Right lobe of liver (tissue), 6 donors: ENCODE measurements at regions not wholly inside any gene's neighbourhood (a gene's known extent, or its start where the extent isn't known, plus 50 kb on each side); places are given as distances from the start of the nearest gene placed in this dataset.

Source experiments
- ATAC-seq, 4 donors: fragments of 200-7000 bp; cut with Tn5 transposase; one replicate each; pipeline ENCODE4 v1.9.1; 2020; ENCODE audit warnings: mild to moderate bottlenecking in 4 of 4, moderate library complexity in 4 of 4
- DNase-seq, 3 donors: peaks; one replicate each; pipeline ENCODE4 v3.0.0-alpha.2; 2020
- H3K27ac ChIP-seq, 3 donors: fragments of 200-600 bp; one replicate each; pipeline ENCODE4 v1.8.0; 2022
- H3K27me3 ChIP-seq, 2 donors: fragments of 200-600 bp; one replicate each; pipeline ENCODE4 v1.8.0; 2022
- H3K36me3 ChIP-seq, 4 donors: fragments of 200-600 bp; sonication (generic) in 1 of 4; one replicate each; pipeline versions ENCODE4 v1.5.1 to v1.8.0; 2017 to 2022; ENCODE audit warnings: control low read depth in 1 of 4
- H3K4me1 ChIP-seq, 4 donors: fragments of 200-600 bp; sonication (generic) in 1 of 4; one replicate each; pipeline versions ENCODE4 v1.5.1 to v1.8.0; 2017 to 2022; ENCODE audit warnings: control low read depth in 1 of 4
- H3K4me3 ChIP-seq, 3 donors: fragments of 200-600 bp; one replicate each; pipeline ENCODE4 v1.8.0; 2022
- H3K9me3 ChIP-seq, 4 donors: fragments of 200-600 bp; sonication (generic) in 1 of 4; one replicate each; pipeline versions ENCODE4 v1.5.1 to v1.8.0; 2017 to 2022; ENCODE audit warnings: control low read depth in 1 of 4
- POLR2A ChIP-seq: fragments of 450-650 bp; IDR thresholded peaks from one replicate; pipeline ENCODE4 v1.6.1; 2017; ENCODE audit warnings: antibody characterized with exemption, mild to moderate bottlenecking
- WGBS: methylation state at CpG from one replicate; pipeline ENCODE4 v1.1.6; 2018; ENCODE audit warnings: low coverage, low lambda C conversion rate; ENCODE audit not compliant: insufficient coverage; ENCODE audit errors: missing lambda C conversion rate; 5-methylcytosine and 5-hydroxymethylcytosine counted together
- intact Hi-C, 2 donors: fragments of 100-400 bp; cut with DNase I; formaldehyde crosslinking; loops; one replicate each; pipeline versions ENCODE4 v1.11.2 to v1.14.1; 2022
- TF ChIP-seq, protein P1 (sequence below), 4 donors: fragments of 200-600 bp in 3 of 4; fragments of 450-650 bp in 1 of 4; IDR thresholded peaks; one replicate each; pipeline versions ENCODE4 v1.5.1 to v1.8.0; 2016 to 2022; ENCODE audit warnings: antibody characterized with exemption in 4 of 4, mild to moderate bottlenecking in 2 of 4
- donor health status: DM: no; HTN: yes; CAD: no.
- donor health status: DM: no; HTN: no; CAD: no.
- donor health status: DM: no; HTN: no; CAD: no.
- donor health status: DM: no; HTN: yes; CAD: no.
- donor health status: DM: no; HTN: yes; CAD: no.

- no peaks in the 10 kb centered on the region for H3K36me3 ChIP-seq
- TF ChIP-seq POLR2A: no peak
- TF ChIP-seq, protein P1, sequence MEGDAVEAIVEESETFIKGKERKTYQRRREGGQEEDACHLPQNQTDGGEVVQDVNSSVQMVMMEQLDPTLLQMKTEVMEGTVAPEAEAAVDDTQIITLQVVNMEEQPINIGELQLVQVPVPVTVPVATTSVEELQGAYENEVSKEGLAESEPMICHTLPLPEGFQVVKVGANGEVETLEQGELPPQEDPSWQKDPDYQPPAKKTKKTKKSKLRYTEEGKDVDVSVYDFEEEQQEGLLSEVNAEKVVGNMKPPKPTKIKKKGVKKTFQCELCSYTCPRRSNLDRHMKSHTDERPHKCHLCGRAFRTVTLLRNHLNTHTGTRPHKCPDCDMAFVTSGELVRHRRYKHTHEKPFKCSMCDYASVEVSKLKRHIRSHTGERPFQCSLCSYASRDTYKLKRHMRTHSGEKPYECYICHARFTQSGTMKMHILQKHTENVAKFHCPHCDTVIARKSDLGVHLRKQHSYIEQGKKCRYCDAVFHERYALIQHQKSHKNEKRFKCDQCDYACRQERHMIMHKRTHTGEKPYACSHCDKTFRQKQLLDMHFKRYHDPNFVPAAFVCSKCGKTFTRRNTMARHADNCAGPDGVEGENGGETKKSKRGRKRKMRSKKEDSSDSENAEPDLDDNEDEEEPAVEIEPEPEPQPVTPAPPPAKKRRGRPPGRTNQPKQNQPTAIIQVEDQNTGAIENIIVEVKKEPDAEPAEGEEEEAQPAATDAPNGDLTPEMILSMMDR (IDR thresholded peaks at IDR 0.05): no peak
- no peaks in the 10 kb centered on the region for H3K9me3 ChIP-seq
- no peaks in the 10 kb centered on the region for H3K4me1 ChIP-seq
- ATAC-seq: no peak
- H3K4me3 ChIP-seq: no peak overlapping the region
- no peak overlapping the region for H3K27ac ChIP-seq
- no peak for DNase-seq
- H3K27me3 ChIP-seq: no peaks in the 10 kb centered on the region
- WGBS: 78% methylated on average over 1 of the region's 1 CpG
- intact Hi-C loops: no loop called here
These were observed 325.3 kb downstream of the PRL start for GRCh38 chr6:21971541-21971940.

DNA sequence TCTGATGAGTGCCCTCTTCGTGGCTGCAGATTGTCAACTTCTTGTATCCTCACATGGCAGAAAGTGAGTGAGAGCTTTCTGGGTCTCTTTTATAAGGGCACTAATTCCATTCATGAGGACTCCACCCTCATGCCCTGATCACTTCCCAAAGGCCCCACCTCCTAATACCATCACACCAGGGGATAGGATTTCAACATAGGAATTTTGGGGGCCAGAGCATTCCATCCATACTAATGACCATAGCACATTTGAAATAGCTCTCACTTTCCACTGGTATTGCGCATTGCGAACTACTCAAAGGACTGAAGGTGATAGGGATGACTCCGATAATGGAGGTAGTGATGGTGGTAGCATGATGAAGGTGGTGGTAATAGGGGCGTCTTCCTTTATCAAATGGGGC is 324.3 kb downstream of the PRL start:
- 56% methylated on average over 2 of the region's 5 CpGs for WGBS
- DNase-seq (no peak), ATAC-seq (no peak)
- no peaks in the 10 kb centered on the region for H3K9me3 ChIP-seq
- no peaks in the 10 kb centered on the region for H3K36me3 ChIP-seq
- H3K4me1 ChIP-seq: no peaks in the 10 kb centered on the region
- intact Hi-C loops: no loop called here
- no peak overlapping the region for H3K4me3 ChIP-seq
- no peak overlapping the region for H3K27ac ChIP-seq
- TF ChIP-seq, protein P1 (IDR thresholded peaks at IDR 0.05): no peak
- no peak for TF ChIP-seq POLR2A
- H3K27me3 ChIP-seq: no peaks in the 10 kb centered on the region

GRCh38 chr6:21977346-21977745 is 319.5 kb downstream of the PRL start:
- no peak for TF ChIP-seq POLR2A
- TF ChIP-seq, protein P1 (IDR thresholded peaks at IDR 0.05): no peak
- Histone ChIP-seq H3K27me3 (no peaks in the 10 kb centered on the region), H3K4me3 (no peak overlapping the region), H3K36me3 (no peaks in the 10 kb centered on the region), H3K27ac (no peak overlapping the region), H3K9me3 (no peaks in the 10 kb centered on the region), H3K4me1 (no peaks in the 10 kb centered on the region)
- DNase-seq (no peak), ATAC-seq (no peak)
- intact Hi-C loops: no loop called here
- 83% methylated on average over 1 of the region's 1 CpG for WGBS

DNA sequence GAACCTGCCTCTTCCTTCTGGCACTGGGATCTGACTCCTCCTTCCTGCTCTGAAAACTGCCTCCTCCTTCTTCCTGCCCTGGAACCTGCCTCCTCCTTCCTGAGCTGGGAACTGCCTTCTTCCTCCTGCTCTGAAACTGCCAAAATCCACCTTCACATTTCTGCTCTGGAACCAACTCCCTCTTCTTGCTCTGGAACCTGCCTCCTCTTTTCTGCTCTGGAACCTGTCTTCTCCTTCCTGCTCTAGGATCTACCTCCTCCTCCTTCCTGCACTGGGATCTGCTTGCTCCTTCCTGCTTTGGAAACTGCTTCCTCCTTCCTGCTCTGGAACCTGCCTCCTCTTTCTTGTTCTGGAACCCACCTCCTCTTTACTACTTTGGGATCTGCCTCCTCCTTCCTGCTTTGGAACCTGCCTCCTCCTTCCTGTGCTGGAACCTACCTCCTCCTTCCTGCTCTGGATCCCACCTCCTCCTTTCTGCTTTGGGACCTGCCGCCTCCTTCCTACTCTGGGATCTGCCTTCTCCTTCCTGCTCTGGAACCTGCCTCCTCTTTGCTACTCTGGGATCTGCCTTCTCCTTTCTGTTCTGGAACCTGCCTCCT is 315.5 kb downstream of the PRL start:
- ATAC-seq: no peak
- 0% methylated on average over 1 of the region's 1 CpG for WGBS
- Histone ChIP-seq H3K36me3 (no peaks in the 10 kb centered on the region), H3K4me3 (no peak overlapping the region), H3K27me3 (no peaks in the 10 kb centered on the region), H3K9me3 (no peaks in the 10 kb centered on the region), H3K27ac (no peak overlapping the region), H3K4me1 (no peaks in the 10 kb centered on the region)
- DNase-seq: no peak
- intact Hi-C loops: no loop called here
- no peak for TF ChIP-seq POLR2A
- TF ChIP-seq, protein P1 (IDR thresholded peaks at IDR 0.05): no peak

- H3K27me3 ChIP-seq: no peaks in the 10 kb centered on the region
- no peak overlapping the region for H3K27ac ChIP-seq
- ATAC-seq (no peak), DNase-seq (no peak)
- H3K4me1 ChIP-seq: peaks cover 0 to 3% (median 0%) of the 10 kb centered on the region in 4 donors
- intact Hi-C loops: no loop called here
- no peak overlapping the region for H3K4me3 ChIP-seq
- no peaks in the 10 kb centered on the region for H3K9me3 ChIP-seq
- H3K36me3 ChIP-seq: no peaks in the 10 kb centered on the region
- TF ChIP-seq POLR2A: no peak
- TF ChIP-seq, protein P1 (IDR thresholded peaks at IDR 0.05): no peak
- 69% methylated on average over 4 of the region's 4 CpGs for WGBS
These were observed 312.7 kb downstream of the PRL start for GRCh38 chr6:21984135-21984534.
